HCEC 1CT (cell line): ENCODE measurements at regions not wholly inside any gene's neighbourhood (a gene's known extent, or its start where the extent isn't known, plus 50 kb on each side); places are given as distances from the start of the nearest gene placed in this dataset.
A peak's percentile ranks its signal among the peaks of the same experiment; 100 is the strongest.

ENCODE experiments used
- DNase-seq: peaks from one replicate; pipeline ENCODE4 v3.0.0-alpha.2; 2017

DNA sequence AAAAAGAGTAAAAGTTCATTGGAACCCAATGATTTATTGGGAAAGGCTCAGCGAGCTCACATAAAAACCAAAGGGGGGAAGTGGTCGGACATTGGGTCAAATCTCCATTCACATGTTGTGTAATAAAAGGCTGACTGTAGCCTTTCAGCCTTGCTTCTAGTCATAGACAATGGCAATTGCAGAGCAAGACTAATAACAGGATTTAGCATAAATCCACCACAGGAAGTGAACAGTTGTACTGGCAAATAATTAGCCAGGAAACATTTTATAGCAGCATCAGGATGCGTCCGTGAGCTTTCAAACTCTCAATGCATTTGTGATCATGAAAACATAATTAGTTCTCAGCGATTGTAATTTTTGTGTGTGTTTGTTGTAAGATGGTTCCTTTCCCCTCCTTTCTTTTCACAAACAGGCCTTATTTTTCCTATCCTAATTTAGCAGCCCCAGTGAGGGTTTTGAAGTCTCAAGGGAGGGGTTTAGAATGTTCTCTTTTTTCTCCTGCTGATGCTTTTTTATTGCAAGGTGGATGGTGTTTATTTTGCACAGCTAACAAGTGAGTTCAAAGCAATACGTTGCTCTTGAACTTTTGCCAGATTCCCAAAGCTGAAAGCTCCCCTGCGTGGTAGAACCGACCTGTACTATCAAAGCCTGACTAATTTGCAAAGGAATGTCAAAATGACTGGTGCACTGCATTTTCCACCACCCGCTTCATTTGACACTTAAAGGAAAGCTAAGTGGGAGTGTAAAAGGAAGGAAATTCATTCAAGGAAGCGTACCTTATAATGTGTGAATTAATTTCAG lies 105.6 kb downstream of the SPRY2 start:
- peak; percentile 32 for DNase-seq

DNA sequence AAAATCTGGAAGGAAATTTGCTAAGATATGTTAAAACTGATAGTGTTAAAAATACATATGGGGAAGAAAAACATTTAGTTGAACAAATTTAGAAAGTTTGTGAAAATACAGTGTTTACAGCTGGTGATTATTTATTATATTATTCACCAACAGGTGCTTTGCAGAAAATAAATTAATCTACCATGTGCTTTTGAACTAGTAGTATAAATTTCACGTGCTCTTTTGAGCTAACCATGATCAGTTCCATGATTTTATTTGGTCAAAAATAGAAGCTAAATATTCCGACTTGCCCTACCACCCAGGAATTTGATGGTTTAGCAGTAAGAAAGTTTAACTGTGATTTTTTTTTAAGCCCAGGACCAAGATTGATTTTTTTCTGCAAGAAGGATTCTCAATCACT lies 113.3 kb downstream of the SPRY2 start:
- no peak for DNase-seq

DNA sequence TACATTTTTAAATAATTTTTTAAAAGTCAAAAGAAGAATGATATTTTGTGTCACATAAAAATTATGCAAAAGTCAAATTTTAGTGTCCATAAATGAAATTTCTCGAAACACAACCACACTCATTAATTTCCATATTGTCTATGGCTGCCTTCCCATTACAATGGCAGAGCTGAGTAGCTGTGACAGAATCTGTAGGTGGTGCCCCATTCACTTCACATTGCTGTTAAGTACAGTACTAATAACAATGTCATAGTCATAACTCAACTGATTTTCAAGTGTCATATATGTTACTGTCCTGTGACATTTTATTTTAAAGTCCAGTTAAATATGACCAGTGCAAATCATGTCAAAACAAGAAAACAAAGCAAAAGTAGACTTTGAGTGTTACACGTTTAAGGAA lies 114.3 kb downstream of the SPRY2 start:
- DNase-seq = no peak

DNA sequence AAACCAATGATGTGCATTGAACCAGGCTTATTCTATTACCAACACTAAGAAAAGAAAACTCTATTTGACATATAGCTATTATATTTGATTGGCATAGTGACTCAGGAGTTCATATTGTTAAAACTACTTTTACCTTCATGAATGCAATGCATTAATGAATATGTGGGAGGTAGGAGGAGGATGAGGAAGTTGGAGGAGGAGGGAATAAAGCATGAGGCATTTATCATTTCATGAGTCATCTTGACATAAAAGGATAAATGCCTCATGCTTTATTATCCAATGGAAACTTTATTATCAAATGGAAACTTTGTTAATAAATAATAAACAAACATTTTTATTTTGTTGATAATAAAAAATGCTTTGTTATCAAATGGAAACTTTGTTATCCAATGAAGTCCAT lies 116.5 kb downstream of the SPRY2 start:
- peak; percentile 20 for DNase-seq

DNA sequence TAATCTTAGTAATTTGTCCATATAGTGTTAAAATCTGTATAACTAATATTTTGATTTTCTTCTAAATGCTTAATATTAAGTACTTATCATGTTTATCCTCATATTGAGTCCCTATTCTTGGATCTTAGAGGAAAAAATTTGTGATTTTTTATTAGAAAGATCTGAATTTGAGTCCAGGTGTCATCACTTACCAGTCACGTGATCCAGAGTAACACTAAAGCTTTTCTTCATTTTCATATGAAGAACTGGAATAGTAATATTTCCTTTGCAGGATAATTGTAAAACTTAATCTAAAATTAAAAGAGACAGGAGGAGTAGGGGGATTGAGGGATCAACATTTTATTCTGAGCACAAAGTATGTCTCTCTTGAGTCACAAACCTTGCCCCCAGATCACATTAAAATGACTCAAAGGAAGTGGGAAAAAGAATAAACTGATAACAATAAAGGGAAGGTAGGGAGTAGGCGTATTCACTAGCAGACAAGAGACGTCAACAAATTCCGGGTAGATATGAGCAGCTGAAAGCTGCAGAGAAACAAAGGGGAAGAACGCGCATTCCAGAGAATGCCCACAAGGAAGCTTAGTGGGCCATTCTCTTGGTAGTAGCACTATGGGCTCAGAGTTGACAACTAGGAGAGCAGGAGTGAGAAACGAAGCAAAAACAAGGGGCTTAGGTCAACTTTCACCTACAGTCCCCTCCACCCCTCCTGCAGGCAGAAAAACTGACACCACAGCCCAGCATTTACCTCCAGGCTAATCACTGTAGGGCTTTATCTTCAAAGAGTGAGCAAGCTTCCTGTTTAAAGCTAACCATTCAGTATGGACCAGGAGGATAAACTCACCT lies 123.1 kb downstream of the SPRY2 start:
- no peak for DNase-seq

DNA sequence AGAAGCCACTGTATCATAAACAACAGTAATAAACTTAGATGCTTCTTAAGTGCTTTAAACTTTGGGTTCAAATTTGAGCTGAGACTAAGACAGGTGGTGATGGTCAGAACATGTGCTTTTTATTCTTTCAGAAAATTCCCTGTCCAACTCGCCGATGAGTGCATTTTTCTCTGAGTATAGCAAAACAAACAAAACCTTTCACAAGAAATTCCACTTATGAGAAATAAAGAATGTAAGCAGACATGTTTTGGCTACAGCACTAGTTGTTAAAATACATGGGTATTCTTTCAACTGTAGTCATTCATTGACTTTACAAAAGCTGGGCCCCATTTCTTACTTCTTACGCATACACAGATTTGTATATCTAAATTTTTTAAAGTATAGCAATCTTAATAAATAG lies 125.6 kb downstream of the SPRY2 start:
- no peak for DNase-seq

DNA sequence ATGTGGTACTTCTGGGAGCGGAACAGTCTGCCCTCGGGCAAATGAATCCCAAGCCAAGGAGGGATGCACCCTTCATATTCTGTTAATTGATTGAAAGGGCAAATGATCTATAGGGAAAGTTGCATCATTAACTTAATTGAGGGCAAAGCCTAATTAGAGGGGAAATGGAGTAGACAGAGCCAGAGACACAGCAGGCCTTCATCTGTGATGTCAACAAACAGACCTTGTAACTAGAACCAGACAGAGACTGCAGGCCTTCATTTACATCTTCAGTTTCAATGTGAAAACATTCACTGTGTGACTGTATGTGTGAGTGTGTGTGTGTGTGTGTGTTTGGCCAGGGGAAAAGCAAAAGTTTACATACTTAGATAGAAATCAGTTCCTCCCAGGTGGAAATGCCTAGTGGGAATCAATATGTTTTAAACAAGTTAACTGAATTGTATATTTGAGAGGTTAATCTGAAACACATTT lies 126.4 kb downstream of the SPRY2 start:
- no peak for DNase-seq

DNA sequence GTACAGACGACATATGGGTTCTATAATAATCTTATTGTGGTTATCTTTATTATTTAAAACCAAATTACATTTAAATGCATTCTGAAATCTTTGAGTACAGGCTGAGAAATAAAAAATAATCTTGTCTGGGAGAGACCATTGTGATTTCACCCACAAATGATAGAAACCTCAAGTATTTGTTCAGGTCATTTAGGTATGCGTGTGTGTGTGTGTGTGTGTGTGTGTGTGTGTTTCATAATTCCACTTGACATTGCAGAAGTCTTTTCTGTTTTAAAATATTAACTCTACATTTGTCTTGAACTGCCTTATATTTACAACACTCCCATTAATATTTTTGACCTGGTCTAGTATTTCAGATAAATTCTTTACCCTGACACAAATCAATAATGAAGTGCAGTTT lies 126.9 kb downstream of the SPRY2 start:
- DNase-seq = no peak

DNA sequence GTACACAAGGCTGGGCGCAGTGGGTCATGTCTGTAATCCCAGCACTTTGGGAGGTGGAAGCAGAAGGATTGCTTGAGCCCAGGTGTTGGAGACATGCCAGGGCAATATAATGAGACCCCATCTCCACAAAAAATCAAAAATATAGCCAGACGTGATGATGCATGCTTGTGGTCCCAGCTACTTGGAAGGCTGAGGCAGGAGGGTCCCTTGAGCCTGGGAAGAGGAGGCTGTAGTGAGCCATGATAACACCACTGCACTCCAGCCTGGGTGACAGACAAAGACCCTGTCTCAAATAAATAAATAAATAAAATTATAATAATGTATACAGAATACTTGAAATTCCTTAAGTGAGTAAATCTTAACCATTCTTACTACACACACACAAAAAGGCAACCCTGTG lies 127.7 kb downstream of the SPRY2 start:
- DNase-seq = no peak

DNA sequence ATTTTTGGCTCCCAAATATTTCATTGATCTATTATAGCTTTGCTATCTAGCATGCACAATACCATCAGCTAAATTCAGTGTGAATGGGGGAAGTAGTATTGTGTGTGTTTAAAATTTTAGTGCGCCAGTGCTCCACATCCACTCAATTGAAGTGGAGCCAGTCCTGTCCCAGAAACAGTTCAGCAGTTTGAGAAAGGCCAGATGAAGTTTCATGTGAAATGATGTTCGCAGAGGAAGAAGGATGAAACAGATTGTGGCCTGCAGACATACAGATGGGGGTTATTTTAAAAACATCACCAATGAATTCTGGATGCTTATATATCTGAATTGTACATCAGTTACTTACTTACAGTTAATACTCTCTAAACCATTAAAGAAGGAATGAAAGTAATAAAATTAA lies 129.4 kb downstream of the SPRY2 start:
- no peak for DNase-seq

DNA sequence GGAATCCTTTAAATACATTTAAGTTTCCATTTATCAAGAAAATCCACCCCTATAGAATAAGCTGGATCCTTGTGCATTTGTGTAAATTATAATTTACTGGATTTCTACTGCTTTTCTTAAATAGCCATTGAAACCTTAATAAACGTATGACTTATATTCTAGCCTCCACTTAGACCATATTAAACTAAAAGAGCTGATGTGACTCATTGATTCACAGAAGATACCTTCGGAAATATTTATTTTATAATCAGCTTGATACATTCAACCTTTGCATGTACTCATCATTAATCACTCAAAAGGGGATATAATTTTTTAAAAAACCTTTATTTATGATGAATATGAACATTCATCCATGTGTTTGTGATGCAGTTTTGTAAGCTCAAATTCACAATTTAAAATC lies 136.3 kb downstream of the SPRY2 start:
- peak; percentile 13 for DNase-seq

DNA sequence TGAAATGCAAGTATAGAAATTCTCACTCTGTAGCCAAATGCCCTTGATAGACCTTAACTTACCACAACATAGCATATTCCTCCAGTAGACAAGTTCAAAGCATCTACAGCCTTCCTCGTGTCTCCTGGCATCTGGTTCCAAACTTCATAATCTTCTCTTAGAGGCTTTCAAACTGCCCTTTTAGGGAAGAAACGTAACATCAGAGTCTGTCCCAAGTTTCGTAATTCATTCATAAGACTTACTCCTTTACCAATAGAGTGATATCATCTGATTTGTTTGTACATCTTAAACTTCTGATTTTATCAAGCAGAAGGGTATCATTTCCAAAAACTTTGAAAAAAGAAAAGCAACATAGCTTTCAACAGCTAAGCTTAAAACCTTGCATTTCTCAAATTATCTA lies 137.4 kb downstream of the SPRY2 start:
- DNase-seq = no peak

DNA sequence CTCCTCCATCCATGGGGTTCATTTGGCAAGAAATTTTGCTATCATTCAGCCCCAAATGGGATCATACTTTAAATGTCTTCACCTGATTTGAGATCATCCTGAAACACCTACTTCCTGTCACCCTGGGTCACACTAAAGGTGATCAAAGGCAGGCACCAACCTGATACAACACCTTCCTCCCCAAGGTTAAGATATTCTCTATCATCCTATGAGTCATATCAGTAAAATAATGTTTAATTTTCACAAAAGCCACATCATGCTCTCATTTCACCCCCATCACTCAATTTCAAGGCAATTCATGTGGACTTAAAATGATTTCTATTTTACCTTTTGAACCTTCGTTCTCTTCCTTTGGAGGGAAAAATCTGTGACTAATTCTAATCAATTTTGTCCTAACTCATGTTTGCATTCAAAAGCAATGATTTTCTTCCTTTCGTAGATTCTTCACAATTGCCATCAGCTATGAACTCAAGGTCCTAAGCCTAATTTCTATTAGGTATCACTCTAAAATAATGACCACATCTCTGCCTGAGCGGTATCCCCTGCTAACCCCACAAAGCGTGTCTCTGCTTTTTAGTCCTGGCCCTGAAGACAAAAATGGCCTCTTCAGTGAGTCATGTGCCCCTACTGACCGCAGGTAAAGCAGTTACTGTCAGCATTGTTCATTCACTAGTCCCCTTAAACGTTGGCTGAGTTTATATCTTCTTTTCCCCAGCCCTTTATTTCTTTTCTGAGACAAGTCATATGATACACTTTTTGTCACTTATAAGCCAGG lies 139.0 kb downstream of the SPRY2 start:
- no peak for DNase-seq

DNA sequence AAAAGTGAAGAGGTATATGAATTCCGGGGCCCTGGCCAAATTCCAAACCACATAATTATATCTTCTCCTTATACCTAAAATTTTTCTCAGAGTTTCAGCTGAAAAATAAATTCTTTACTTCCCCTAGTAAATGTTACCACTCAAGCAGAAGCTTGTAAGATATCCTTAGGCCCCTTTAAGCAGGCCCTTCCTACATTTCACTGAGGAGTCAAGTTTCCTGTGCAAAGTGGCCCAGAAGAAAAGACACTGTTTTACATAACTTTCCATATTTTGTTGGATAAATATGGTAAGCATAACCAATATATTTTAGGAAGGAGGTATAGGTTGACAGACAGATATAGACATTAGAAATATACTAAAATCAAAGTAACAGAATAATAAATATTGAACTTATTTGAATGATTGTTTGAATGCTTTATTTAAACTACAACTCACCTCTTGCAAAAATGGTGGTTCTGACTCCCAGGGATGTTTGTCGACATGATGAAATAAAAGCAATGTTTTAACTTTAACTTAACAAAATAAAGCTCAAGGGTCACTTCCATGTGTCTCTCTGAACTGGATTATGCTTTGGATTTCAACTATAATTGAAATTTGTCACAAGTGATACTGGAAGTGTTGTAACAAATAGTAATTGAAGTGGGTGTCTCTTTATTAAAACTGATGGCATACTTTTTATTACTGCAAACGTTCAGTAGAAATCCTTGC lies 141.2 kb downstream of the SPRY2 start:
- no peak for DNase-seq

DNA sequence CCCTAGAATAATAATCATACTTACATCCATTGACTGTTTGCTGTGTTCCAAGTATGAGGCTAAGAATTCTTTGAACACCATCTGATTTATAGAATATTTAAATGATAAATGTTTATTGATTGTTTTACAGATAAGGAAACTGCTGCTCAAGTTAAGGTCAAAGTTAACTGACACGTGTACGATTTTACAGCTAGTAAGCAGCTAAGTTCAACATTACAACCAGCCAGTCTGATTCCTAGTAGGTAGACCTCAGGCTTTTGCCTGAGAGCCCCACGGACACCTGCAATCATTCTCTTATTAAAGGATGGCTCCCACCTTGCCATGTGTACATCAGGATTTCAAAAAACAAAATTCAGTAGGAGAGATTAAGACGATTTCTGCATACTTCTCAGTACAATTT lies 141.9 kb downstream of the SPRY2 start:
- DNase-seq = no peak

DNA sequence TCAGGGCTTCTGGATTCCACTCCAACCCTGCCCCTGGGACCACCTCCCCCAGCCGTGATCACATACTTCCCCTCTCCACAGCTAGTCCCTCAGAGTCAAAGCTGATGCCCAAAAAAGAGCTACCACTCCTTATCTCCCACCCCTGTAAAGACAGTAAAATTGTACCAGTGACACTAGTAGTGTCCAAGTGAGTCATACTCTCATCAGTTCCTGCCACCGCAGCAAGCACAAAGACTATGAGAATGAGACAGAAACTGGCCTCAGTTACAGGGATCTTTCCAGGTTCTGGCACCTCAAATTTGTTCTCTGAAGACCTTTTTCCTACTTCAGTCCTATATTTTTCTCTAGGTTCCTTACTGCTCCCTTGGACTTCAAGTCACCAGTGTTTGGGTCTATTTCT lies 144.2 kb downstream of the SPRY2 start:
- DNase-seq = no peak

DNA sequence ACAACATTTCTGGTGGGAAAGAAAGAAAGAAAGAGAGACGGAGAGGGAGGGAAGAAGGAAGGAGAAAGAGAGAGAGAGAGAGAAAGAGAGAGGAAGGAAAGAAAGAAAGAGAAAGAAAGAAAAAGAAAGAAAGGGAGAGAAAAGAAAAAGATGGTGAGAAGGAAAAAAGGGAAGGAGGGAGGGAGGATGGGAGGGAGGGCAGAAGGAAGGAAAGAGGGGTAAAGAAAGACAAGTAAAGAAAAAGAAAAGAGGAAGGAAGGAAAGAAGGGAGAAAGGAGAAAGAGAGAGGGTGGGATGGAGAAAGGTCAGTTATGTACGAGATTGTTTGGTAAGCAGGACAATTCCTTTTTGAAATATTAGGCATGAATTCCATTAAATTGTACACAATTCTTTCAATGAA lies 145.3 kb downstream of the SPRY2 start:
- no peak for DNase-seq

DNA sequence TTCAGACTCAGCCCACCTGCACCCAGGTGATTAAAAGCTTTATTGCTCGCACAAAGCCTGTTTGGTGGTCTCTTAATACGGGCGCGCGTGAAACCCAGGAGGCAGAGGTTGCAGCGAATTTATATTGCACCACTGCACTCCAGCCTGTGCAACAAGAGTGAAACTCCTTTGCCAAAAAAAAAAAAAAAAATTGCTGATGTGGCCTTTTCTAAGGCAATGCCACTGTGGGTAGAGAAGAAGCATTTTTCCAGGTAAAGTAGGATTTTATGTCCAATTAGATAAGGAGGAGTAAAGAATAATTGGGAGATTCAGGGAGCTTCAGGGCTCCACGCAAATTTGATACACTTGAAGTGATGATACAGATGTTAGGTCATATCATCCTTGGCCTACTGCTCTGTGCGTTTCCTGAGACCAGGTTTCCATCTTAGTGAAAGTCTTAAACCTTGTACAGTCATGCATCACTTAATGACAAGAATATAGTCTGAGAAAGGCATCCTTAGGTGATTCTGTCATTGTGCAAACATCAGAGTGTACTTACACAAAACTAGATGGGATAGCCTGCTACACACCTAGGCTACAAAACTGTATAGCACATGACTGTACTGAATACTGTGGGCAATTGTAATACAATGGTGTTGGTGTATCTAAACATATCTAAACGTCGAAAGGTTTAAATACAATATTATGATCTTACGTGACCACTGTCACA lies 150.9 kb downstream of the SPRY2 start:
- DNase-seq = no peak

DNA sequence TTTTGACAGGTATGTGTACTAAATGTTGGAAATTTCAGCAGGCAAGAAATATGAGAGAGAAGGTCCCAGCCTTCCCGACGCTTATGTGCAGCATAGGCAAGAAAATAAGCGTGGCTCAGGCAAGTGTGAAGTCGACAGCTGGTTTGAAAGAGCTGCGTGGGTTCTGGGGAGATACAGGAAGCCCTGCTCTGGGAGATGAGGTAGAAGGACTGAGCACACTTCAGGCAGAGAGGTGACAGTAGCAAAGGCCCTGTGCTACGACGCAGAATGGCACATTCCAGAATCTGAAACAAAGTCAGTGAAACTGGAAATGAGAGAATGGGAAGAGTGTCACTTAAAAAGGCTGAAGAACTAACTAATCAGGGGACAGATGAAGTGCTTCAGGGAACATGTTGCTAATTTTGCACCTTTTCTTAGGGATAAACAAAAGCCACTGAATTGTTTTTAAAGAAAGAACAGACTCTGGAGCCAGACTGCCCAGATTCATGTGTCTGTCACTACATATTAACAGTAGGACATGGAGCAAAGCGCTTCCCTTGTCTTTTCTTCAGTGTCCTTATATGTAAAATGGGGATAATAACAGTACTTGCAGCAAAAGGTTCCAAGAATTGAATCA lies 160.1 kb downstream of the SPRY2 start:
- DNase-seq = no peak

DNA sequence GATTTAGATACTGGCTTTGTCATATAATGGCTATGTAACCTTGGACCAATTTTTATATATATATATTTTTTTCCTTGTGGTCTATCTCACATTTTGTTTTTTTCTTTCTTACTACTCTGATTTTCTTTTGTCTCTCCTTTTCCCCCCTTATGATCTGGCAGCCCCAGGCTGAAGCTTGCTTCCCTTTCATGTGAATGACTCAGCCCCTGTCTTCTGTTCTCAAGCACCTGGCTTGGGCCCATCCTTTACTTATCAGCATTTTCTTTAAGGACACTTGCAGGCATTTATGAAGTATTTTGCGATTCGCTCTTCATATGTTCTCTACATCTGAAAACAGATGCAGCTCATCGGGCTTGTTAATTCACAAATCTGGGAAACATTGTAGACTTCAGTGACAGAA lies 163.6 kb downstream of the SPRY2 start:
- no peak for DNase-seq

DNA sequence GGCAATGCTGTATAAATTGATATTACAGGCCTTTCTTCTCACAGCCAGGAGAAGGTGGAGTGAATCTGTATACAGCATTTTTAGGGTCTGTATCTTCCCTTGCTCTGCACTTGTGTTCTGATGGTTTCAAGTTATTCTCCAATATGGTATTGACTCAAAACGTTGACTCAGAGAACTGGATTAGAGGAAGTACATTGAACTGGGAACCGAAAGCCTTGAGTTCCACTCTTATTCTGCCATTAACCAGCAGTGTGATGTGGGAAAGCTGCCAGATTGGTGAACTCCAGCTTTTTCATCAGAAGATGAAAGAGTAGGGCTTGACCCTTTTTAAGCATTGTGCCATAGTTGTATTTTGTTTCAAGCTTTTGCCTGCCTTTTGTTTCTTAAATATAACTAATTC lies 167.7 kb downstream of the SPRY2 start:
- no peak for DNase-seq

DNA sequence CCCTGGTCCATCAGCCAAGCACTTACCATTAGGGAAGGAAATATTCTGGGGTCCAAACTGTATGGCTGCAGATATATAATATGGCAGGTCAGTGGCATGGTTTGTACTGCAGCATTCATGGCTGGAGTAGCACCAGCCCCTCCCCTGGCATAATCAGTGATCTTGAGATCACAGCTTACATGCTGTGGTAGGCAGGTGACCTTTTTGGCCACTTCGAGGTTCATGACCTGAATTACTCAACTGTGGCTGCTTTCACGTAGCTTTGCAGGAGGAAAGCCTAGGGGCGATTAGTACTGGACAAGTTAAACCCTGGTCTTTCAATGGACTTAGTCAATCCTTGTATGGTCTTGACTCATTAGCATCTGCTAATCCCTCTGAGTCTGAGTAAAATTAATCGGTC lies 169.8 kb downstream of the SPRY2 start:
- no peak for DNase-seq
